ENCODE measurements at regions not wholly inside any gene's neighbourhood (a gene's known extent, or its start where the extent isn't known, plus 50 kb on each side); places are given as distances from the start of the nearest gene placed in this dataset.

- in situ Hi-C loops (cut with HindIII; ENCODE audit: low sequenced_read_pairs) = no loop called here
Observed at GRCh38 chr10:10589540-10590303, 427.9 kb upstream of the CELF2 start.

- in situ Hi-C loops (cut with HindIII; ENCODE audit: low sequenced_read_pairs) = no loop called here
Observed at GRCh38 chr10:10591715-10592341, 425.8 kb upstream of the CELF2 start.

DNA sequence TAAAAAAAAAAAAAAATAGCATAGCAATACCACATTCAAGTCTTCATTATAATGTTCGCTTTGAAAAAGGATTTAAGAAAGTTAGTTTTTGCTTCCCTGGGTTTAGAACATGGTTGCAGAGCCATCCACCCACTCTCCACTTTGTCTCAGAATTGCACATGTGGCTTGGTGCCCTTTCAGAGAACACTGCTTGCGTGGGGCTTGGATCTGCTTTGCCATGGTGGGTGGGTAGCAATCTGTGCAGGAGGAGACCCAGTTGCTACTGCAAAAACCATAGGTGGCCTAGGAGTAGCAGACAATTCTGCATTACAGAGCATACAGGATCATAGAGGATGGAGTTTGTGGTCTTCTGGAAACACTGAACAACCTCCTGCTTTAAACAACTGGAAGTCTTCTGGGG is 421.4 kb upstream of the CELF2 start:
- in situ Hi-C loops (cut with HindIII; ENCODE audit: low sequenced_read_pairs) = no loop called here

GRCh38 chr10:10598297-10598696 is 419.4 kb upstream of the CELF2 start:
- in situ Hi-C loops (cut with HindIII; ENCODE audit: low sequenced_read_pairs) = no loop called here

DNA sequence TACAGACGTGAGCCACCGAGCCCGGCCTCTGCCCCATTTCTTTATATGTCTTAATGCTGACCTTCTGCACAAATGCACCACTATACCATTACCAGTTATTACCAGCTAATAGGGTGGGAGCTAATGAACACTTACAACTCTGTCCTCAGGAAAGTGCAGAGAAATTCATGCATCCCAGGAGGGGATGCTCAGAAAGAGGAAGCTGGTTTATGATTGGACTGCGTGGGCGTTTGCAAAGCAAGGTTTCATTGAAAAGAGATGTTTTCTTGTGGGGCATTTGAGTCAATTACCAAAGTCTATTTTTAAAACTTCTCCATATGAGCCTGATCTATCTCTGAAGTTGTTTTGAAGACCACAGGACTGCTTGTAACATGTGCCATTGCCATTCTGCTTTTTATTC is 417.7 kb upstream of the CELF2 start:
- in situ Hi-C loops (cut with HindIII; ENCODE audit: low sequenced_read_pairs) = no loop called here

DNA sequence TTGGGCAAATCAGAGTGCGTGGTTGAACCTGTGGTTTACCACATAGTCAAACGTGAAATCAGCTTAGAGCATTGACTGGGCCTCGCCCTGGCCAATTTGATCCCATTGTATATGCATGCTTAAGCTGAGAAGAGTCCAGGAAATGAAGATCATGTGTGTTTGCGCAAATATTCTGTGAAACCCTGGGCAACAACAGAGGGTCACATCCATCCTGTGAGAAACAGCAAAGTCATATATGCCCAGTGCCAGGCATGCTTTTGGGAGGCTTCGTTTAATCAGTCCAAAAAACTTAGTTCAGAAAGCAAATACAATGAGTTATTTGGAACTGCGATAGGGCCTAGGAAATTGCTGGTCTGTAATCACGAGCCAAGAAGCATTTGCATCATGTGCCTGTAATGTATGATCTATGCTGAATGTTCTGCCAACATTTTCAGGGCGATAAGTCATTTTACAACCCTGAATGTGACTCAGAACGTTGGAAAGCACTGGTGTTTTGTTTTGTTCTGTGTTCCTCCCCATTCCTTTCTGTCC is 412.1 kb upstream of the CELF2 start:
- in situ Hi-C loops (cut with HindIII; ENCODE audit: low sequenced_read_pairs) = no loop called here

DNA sequence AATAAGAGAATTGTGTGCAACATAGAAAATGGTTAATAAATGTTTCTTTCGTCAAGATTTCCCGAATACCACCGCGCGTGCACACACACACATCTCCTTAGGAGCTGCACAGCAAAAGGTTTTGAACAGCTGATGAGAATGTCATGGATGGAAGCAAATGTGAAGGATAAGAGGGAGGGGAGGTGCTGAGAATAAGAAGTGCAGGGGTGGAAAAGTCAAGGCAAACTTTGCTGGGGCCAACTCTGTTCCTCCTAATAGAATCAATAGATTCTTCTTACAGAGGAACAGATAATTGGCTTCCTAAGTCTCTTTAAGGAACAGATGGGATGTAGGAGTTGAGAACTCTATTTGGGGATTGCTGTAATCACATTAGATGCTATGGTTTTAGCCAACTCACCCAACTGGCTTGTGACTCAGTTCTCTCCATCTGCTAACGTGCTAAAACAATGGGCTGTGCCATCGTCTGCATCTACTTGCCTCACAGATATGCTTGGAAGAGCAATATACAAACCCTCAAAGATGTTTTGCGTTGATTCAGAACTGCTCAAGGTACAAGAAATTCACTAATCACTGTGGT is 408.2 kb upstream of the CELF2 start:
- in situ Hi-C loops (cut with HindIII; ENCODE audit: low sequenced_read_pairs) = no loop called here

- in situ Hi-C loops (cut with HindIII; ENCODE audit: low sequenced_read_pairs) = no loop called here
Observed at GRCh38 chr10:10610171-10610570, 407.5 kb upstream of the CELF2 start.

DNA sequence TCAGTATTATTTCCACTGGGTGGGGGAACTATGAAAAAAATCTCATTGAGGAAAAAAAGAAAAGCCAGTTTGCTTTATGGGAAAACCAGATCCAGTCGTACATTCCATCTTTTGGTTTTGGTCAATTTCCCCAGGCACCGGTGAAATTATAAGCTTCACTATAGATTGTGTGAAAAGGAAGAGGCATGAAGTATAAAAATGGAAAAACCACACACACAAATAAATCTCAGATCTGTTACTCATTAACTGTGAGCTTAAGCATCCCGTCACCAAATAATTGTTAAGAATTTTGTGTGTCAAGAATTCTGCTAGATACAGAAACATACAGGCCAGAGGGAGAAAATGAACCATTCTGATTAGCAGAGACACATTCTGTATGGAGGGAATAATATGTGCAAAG is 405.5 kb upstream of the CELF2 start:
- in situ Hi-C loops (cut with HindIII; ENCODE audit: low sequenced_read_pairs) = no loop called here

- in situ Hi-C loops (cut with HindIII; ENCODE audit: low sequenced_read_pairs) = no loop called here
Observed at GRCh38 chr10:10613656-10614244, 403.9 kb upstream of the CELF2 start.

DNA sequence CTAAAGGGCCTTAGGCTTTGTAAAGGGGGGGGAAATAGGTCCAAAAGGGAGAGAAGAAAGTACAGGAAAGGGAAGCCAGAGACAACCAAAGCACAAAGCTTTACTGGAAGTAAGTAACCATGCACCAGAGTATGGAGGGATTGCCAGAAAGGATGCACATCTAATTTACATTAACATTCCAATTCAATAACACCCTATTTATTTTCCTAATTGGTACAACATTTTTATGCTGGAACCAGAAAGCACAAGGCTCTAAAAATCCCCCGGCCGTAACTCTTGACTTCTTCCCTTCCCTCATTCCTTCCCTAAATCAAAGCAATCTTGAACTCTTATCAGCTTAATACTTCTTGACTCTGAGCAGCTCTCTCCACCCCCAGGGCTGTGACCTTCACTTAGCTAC is 400.0 kb upstream of the CELF2 start:
- in situ Hi-C loops (cut with HindIII; ENCODE audit: low sequenced_read_pairs) = no loop called here

DNA sequence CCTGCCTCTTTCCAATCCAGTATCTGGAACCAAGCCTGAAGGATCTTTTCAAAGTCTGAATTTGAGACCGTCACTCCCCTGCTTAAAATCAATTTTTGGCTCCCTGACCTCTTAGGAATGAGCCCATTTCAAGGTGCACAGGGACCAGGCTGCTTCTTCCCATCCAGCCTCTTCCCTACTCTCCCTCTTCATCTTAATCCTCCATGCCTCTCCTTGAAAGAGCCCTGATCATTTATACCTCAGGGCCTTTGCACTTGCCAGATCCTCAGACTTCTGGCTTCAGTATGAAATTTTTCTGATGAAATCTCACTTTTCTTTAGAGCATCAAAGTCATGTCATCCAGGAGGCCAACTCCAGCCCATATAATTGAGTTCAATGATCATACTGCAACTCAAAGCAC is 399.5 kb upstream of the CELF2 start:
- in situ Hi-C loops (cut with HindIII; ENCODE audit: low sequenced_read_pairs) = no loop called here

- in situ Hi-C loops (cut with HindIII; ENCODE audit: low sequenced_read_pairs) = no loop called here
Observed at GRCh38 chr10:10623958-10624566, 393.6 kb upstream of the CELF2 start.

GRCh38 chr10:10624567-10624962 is 393.1 kb upstream of the CELF2 start:
- in situ Hi-C loops (cut with HindIII; ENCODE audit: low sequenced_read_pairs) = no loop called here

GRCh38 chr10:10625491-10625890 is 392.2 kb upstream of the CELF2 start:
- in situ Hi-C loops (cut with HindIII; ENCODE audit: low sequenced_read_pairs) = loop anchor here (5.0 kb wide), 1 partner anchor 42 kb away; no protein-coding TSS in a partner anchor

DNA sequence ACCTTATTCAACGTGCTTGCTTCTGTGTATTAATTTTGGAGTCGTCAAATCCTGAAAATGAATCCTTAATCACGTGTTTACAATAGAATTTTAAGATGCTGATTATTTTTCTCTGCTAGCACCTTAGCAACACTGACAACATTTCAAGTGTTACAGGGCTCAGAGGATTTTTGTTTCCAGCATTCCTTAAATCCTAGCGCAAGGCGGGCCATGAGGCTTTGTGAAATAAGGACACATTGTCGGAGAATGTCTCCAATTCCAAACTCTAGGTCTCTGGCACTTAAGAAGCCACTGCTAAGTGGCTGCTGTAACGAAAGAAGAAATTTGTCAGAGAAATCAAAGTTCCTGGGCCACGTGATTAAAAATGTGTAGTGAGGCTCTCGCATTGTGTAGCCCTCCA is 390.9 kb upstream of the CELF2 start:
- in situ Hi-C loops (cut with HindIII; ENCODE audit: low sequenced_read_pairs) = loop anchor here (5.0 kb wide), 1 partner anchor 41 kb away; no protein-coding TSS in a partner anchor

- in situ Hi-C loops (cut with HindIII; ENCODE audit: low sequenced_read_pairs) = loop anchor here (5.0 kb wide), 1 partner anchor 40 kb away; no protein-coding TSS in a partner anchor
Observed at GRCh38 chr10:10627414-10627813, 390.3 kb upstream of the CELF2 start.

GRCh38 chr10:10629512-10629911 is 388.2 kb upstream of the CELF2 start:
- in situ Hi-C loops (cut with HindIII; ENCODE audit: low sequenced_read_pairs) = loop anchor here (5.0 kb wide), 1 partner anchor 38 kb away; no protein-coding TSS in a partner anchor

DNA sequence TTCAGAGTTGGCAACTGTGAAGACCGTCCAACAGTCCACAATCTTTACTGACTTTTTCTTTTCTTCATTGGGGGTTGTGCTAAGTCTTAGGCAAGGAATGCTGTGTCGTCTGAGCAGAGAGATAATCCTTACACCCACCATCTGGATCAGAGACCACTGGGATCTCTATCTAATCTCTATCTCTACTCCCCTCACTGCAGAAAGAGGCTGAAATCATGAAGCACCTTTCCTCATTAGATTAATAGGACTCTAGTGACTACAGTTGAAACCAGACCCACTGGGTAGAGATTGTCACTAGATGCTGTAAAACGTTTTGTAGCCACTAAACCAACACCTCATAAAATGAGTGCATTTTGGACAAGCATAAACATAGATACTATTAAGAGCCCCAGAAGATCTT is 387.4 kb upstream of the CELF2 start:
- in situ Hi-C loops (cut with HindIII; ENCODE audit: low sequenced_read_pairs) = no loop called here

- in situ Hi-C loops (cut with HindIII; ENCODE audit: low sequenced_read_pairs) = no loop called here
Observed at GRCh38 chr10:10630782-10631181, 386.9 kb upstream of the CELF2 start.

GRCh38 chr10:10642189-10642588 is 375.5 kb upstream of the CELF2 start:
- in situ Hi-C loops (cut with HindIII; ENCODE audit: low sequenced_read_pairs) = no loop called here
